ENCODE measurements at regions not wholly inside any gene's neighbourhood (a gene's known extent, or its start where the extent isn't known, plus 50 kb on each side); places are given as distances from the start of the nearest gene placed in this dataset.

DNA sequence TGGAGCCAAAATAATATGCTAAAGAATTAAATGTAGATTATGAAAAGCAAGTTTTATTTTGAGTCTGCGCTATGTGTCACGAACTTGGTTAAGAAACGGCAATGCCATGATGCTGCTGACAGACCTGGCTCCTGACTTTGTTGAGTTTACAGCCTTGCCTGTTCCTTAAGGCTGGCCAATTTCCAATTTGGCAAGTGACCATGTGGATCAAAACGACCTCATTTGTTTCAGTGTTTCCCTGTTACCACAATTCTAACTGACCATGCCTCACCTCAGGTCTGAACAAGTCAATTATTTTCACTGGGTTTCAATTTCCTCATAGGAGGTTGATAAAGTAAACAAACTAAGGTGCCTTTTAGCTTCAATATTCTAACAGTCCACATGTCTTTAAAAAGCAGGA is 461.4 kb downstream of the ZNF608 start:
- no TSS peak for BruUV-seq (replicated peaks)
- CTCF ChIA-PET: no interaction called here
- Histone ChIP-seq H3K4me3 (replicated peaks in 1 of 2; ENCODE audit: low read depth in 1 of 2, low read length in 2 of 2) (no peak overlapping the region), H3K4me2 (ENCODE audit: low read length) (no peak overlapping the region), H3K27me3 (ENCODE audit: insufficient read depth, low read length) (no peaks in the 10 kb centered on the region), H3K9me3 (ENCODE audit: control insufficient read depth in 1 of 2, insufficient read depth in 1 of 2, low read depth in 1 of 2, low read length in 2 of 2) (no peaks in the 10 kb centered on the region), H2AFZ (ENCODE audit: low read depth, low read length, poor library complexity, severe bottlenecking) (no peak overlapping the region), H3K9ac (ENCODE audit: low read length) (no peak overlapping the region), H3K36me3 (ENCODE audit: control insufficient read depth in 1 of 2, insufficient read depth in 2 of 2, low read length in 2 of 2) (no peaks in the 10 kb centered on the region), H3K4me1 (ENCODE audit: control insufficient read depth in 1 of 2, insufficient read depth in 2 of 2, low read length in 2 of 2) (peaks cover 0 to 7% of the 10 kb centered on the region in 2 experiments; a peak in 1 of 4 replicates), H3K27ac (ENCODE audit: low read depth, low read length) (no peak overlapping the region), H4K20me1 (ENCODE audit: insufficient read depth) (no peaks in the 10 kb centered on the region), H3K79me2 (ENCODE audit: insufficient read depth, low read length) (no peaks in the 10 kb centered on the region), H3K9me2 (ENCODE audit: insufficient read depth) (no peaks in the 10 kb centered on the region)
- DNase-seq (ENCODE audit: low read depth, low spot score): no peak
- no peak for ATAC-seq
- intact Hi-C loops (cut with micrococcal nuclease): no loop called here
- RAD21 ChIA-PET (ENCODE audit: low non-redundant PET in 1 of 2, low total read pairs in 2 of 2, uncharacterized antibody in 2 of 2, unreplicated experiment in 2 of 2): no interaction called here
- TF ChIP-seq EZH2phosphoT487 (IDR thresholded peaks at IDR 0.05; ENCODE audit: borderline replicate concordance) (no peak), SP1 (IDR thresholded peaks at IDR 0.05; ENCODE audit: low read depth) (no peak), TCF7L2 (IDR thresholded peaks at IDR 0.05; ENCODE audit: borderline replicate concordance, extremely low read depth, insufficient read depth, insufficient read length) (no peak), ELF1 (IDR thresholded peaks at IDR 0.05; ENCODE audit: borderline replicate concordance, low read depth) (no peak), CBX3 (IDR thresholded peaks at IDR 0.05; ENCODE audit: low read depth) (no peak)
- TF ChIP-seq, protein P1, sequence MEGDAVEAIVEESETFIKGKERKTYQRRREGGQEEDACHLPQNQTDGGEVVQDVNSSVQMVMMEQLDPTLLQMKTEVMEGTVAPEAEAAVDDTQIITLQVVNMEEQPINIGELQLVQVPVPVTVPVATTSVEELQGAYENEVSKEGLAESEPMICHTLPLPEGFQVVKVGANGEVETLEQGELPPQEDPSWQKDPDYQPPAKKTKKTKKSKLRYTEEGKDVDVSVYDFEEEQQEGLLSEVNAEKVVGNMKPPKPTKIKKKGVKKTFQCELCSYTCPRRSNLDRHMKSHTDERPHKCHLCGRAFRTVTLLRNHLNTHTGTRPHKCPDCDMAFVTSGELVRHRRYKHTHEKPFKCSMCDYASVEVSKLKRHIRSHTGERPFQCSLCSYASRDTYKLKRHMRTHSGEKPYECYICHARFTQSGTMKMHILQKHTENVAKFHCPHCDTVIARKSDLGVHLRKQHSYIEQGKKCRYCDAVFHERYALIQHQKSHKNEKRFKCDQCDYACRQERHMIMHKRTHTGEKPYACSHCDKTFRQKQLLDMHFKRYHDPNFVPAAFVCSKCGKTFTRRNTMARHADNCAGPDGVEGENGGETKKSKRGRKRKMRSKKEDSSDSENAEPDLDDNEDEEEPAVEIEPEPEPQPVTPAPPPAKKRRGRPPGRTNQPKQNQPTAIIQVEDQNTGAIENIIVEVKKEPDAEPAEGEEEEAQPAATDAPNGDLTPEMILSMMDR (IDR thresholded peaks at IDR 0.05 in 2 of 3, conservative IDR thresholded peaks at IDR 0.05 in 1 of 3; ENCODE audit: borderline replicate concordance in 1 of 3, insufficient read depth in 1 of 3, low read depth in 2 of 3, low read length in 2 of 3): no peak
- TF ChIP-seq, protein P2, sequence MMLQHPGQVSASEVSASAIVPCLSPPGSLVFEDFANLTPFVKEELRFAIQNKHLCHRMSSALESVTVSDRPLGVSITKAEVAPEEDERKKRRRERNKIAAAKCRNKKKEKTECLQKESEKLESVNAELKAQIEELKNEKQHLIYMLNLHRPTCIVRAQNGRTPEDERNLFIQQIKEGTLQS (IDR thresholded peaks at IDR 0.05): no peak
- POLR2A ChIA-PET: no interaction called here

DNA sequence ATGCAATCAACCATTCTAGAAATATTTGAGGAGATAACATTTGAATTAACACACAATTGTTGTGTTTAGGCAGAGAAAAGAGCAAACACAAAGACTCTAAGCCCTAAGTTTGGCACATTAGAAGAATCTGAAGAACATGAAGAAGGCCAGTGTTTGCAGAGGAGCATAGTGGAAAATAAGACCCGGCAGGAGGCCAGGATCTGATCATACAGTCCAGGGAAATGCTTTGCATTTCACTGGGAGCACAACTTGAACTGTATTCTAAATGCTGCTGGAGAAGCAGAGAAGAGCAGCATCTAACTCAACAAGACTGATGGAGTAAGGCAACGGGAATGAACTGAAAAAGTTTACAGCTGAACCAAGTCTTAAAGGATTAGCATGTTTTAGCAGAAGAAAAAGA is 463.4 kb downstream of the ZNF608 start:
- Histone ChIP-seq H3K9me2 (ENCODE audit: insufficient read depth) (no peaks in the 10 kb centered on the region), H3K27ac (ENCODE audit: low read depth, low read length) (no peak overlapping the region), H3K4me2 (ENCODE audit: low read length) (no peak overlapping the region), H2AFZ (ENCODE audit: low read depth, low read length, poor library complexity, severe bottlenecking) (no peak overlapping the region), H3K9ac (ENCODE audit: low read length) (no peak overlapping the region), H3K4me3 (replicated peaks in 1 of 2; ENCODE audit: low read depth in 1 of 2, low read length in 2 of 2) (no peak overlapping the region), H3K79me2 (ENCODE audit: insufficient read depth, low read length) (no peaks in the 10 kb centered on the region), H3K4me1 (ENCODE audit: control insufficient read depth in 1 of 2, insufficient read depth in 2 of 2, low read length in 2 of 2) (no peaks in the 10 kb centered on the region), H3K9me3 (ENCODE audit: control insufficient read depth in 1 of 2, insufficient read depth in 1 of 2, low read depth in 1 of 2, low read length in 2 of 2) (no peaks in the 10 kb centered on the region), H3K36me3 (ENCODE audit: control insufficient read depth in 1 of 2, insufficient read depth in 2 of 2, low read length in 2 of 2) (no peaks in the 10 kb centered on the region), H3K27me3 (ENCODE audit: insufficient read depth, low read length) (no peaks in the 10 kb centered on the region), H4K20me1 (ENCODE audit: insufficient read depth) (no peaks in the 10 kb centered on the region)
- TF ChIP-seq ELF1 (IDR thresholded peaks at IDR 0.05; ENCODE audit: borderline replicate concordance, low read depth) (no peak), SP1 (IDR thresholded peaks at IDR 0.05; ENCODE audit: low read depth) (no peak), POLR2AphosphoS5 (IDR thresholded peaks at IDR 0.05; ENCODE audit: low read depth, low read length) (no peak), CBX3 (IDR thresholded peaks at IDR 0.05; ENCODE audit: low read depth) (no peak), EZH2 (IDR thresholded peaks at IDR 0.05) (no peak), SIN3A (IDR thresholded peaks at IDR 0.05; ENCODE audit: low read depth) (no peak), ZFX (IDR thresholded peaks at IDR 0.05) (no peak)
- POLR2A ChIA-PET: no interaction called here
- BruUV-seq (replicated peaks): no TSS peak
- DNase-seq (ENCODE audit: low read depth, low spot score) (no peak), ATAC-seq (no peak)
- RAD21 ChIA-PET (ENCODE audit: low non-redundant PET in 1 of 2, low total read pairs in 2 of 2, uncharacterized antibody in 2 of 2, unreplicated experiment in 2 of 2): no interaction called here
- CTCF ChIA-PET: no interaction called here
- intact Hi-C loops (cut with micrococcal nuclease): no loop called here

Data from HCT116 (cell line).